NCI-H774 (cell line): ENCODE measurements at regions not wholly inside any gene's neighbourhood (a gene's known extent, or its start where the extent isn't known, plus 50 kb on each side); places are given as distances from the start of the nearest gene placed in this dataset.
"Not testable (repeated sequence)": the region's sequence is repeated elsewhere in the genome, so short reads cannot be mapped to it uniquely, and the experiment has no call there.

Source experiments
- DNase-seq: peaks from one replicate; lab custom pipeline; 2025; lab: John Stamatoyannopoulos, UW

- DNase-seq, result not testable (repeated sequence)
These were observed 83.1 kb upstream of the GOLGA6L4 start for GRCh38 chr15:84152381-84152979.

DNA sequence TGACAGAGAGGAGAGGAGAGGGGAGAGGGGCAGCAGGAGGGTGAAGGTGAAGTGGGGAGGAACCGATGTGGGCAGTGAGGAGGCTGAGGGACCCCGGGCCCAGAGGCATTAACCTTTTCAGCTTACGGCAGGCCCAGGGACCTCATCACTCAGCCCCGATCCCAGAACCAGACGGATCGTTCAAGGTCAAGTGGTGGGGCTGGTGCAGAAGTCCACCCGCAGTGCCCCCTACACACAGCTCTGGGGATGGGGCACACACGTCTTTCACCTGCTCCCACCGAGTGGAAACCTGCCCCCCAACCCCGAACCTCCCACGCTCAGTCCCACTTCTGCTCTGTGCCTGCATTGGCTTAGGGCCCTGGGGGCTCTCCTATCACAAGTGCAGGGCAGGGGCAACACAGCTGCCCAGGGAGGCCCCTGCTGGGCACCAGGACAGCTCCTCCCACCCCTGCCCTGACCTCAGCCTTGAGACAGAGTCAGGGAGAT lies 81.9 kb upstream of the GOLGA6L4 start:
- not testable (repeated sequence) for DNase-seq

- not testable (repeated sequence) for DNase-seq
These were observed 81.3 kb upstream of the GOLGA6L4 start for GRCh38 chr15:84154314-84154713.

DNA sequence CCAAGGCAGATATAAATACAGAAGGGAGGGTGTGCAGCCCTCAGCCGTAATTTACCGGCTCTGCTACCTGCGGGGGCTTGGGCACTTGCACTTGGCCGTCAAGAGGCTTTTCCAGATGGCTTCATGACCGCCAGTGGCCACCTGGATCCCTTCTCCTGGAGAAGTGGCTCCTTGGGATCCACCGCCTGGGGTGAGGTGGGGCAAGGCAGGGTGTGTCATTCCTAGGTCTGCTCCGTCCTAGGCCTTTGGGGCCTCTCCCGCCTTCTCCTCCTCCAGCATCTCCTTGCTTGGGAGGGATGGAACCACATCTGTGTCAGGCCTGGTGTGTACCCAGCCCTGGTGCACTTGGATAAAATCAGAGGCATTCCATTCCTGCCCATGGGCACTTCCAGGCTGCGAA lies 80.8 kb upstream of the GOLGA6L4 start:
- not testable (repeated sequence) for DNase-seq

GRCh38 chr15:84155792-84156587 lies 79.6 kb upstream of the GOLGA6L4 start:
- DNase-seq, result not testable (repeated sequence)

DNA sequence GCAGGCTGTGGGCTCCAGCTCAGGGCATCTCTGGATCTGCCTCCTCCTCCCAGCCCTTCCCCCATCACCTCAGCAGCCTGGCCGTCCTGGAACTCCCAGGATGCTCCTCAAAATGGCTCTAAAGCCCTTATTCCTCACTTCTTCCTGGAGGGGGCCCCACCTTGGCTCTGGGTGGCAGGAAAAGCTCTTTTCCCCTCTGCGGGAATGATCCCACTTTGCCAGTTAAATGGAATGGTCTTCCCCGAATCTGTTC lies 79.1 kb upstream of the GOLGA6L4 start:
- DNase-seq, result not testable (repeated sequence)

DNA sequence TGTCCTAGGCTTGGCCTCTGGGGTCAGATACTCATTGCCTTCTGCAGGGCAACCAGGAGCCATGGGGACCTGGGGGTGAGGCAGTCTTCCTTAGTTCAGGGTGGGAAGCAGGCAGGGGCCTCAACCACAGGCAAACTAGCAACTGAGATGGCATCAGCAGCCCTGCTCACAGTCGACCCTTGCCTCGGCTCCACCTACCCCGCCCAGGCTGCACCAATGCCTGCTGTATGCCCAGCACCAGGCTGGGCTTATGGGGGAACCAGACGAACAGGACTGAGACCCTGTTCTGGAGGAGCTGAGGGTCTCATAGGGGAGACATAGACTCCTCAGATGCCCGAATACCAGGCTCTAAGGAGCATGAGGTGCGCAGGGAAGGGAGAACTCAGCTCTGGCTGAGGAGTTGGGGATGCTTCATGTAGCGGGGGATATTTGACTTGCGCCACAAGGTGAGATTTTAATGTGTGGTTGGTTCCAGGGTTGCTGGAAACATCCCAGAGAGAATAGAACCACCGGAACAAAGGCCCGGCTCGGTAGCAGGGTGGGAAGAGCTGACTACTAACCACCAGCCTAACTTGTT lies 78.4 kb upstream of the GOLGA6L4 start:
- not testable (repeated sequence) for DNase-seq

DNA sequence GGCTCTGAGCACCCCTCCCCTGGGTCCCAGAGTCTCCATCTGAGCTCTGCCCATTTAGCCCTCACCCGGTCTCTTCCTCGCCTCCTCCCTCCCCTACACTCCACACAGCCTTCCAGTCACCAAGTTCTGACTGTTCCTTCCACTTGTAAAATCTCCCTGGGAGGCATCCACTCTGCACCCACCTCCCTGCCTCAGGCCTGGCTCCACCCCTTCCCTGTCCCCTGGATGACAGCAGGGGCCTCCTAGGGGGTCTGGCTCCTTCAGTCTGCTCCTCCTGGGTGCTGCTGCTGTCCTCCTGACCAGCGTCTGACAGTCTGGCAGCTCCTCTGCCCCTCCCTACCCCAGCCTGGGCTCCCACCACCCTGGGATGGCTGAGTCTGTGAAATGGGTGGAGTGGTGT lies 77.7 kb upstream of the GOLGA6L4 start:
- DNase-seq, result not testable (repeated sequence)

- not testable (repeated sequence) for DNase-seq
These were observed 76.0 kb upstream of the GOLGA6L4 start for GRCh38 chr15:84159346-84160269.

DNA sequence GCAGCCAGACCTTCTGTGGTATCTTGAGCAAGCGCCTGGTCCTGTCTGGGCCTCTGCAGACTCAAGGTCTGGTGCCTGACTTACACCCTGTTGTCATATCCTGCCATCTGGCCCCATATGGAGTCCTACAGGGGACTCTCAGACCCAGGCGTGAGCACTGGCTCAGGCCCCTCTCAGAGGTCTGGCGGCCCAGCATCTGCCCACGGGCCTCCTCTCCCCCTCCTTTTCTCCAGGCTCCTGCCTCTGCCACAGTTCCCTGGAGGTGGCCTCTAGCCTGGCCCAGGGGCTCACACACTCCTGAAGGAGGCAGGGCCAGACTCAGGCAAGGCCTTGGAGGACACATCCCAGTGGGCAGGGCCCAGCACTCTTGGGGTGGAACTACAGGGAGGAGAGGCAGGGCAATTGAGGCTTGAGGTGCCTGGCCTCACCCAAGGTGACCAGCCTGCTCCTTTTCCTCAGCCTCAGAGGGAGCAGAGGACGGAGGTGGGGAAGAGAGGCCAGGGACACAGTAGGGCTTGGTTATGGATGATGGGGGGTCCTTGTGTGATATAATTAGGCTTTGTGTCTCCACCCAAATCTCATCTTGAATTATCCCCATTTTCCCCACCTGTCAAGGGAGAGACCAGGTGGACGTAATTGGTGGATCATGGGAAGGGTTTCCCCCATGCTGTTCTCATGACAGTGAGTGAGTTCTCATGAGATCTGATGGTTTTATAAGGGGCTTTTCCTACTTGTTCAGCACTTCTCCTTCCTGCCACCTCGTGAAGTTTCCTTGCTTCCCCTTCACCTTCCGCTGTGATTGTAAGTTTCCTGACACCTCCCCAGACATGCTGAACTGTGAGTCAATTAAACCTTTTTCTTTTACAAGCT lies 70.9 kb upstream of the GOLGA6L4 start:
- not testable (repeated sequence) for DNase-seq

- not testable (repeated sequence) for DNase-seq
These were observed 65.5 kb upstream of the GOLGA6L4 start for GRCh38 chr15:84170029-84170428.

GRCh38 chr15:84173231-84173610 lies 62.4 kb upstream of the GOLGA6L4 start:
- DNase-seq, result not testable (repeated sequence)
